ENCODE measurements at regions not wholly inside any gene's neighbourhood (a gene's known extent, or its start where the extent isn't known, plus 50 kb on each side); places are given as distances from the start of the nearest gene placed in this dataset.

GRCh38 chr2:159879051-159879604 is 81.1 kb upstream of the CD302 start:
- peaks cover 4% of the 10 kb centered on the region; the same call in 1 of the 2 replicates for H3K27me3 ChIP-seq (ENCODE audit: control insufficient read depth, insufficient read depth, low read length)
- dilution Hi-C loops (cut with HindIII; ENCODE audit: low sequenced_read_pairs, unreplicated experiment) = no loop called here
- H3K27ac ChIP-seq (ENCODE audit: insufficient read depth, low read length) = no peak overlapping the region
- no CpG with 5 or more reads among the region's 2 CpGs for WGBS, 2 experiments (ENCODE audit: extremely low coverage in 2 of 2, insufficient read length in 1 of 2)
- no peak overlapping the region for H2AFZ ChIP-seq (replicated peaks; ENCODE audit: low read length, poor library complexity)
- H3K36me3 ChIP-seq (ENCODE audit: control insufficient read depth, insufficient read depth, low read length) = no peaks in the 10 kb centered on the region
- DNase-seq = peak; percentile 70
- no peak overlapping the region for H2BK120ac ChIP-seq (ENCODE audit: low read depth, low read length)
- no peak overlapping the region for H3K9ac ChIP-seq (ENCODE audit: low read depth, low read length)
- H3K9me1 ChIP-seq (ENCODE audit: insufficient read depth, low read length) = no peaks in the 10 kb centered on the region
- peak; percentile 72 for ATAC-seq (ENCODE audit: low read depth)
- no peak overlapping the region for H3K14ac ChIP-seq (replicated peaks; ENCODE audit: low read depth, low read length)
- H2BK20ac ChIP-seq (ENCODE audit: low read depth, low read length) = no peak overlapping the region
- in situ Hi-C loops (cut with MboI; ENCODE audit: low sequenced_read_pairs) = no loop called here
- intact Hi-C loops (cut with micrococcal nuclease) = no loop called here
- no peak overlapping the region for H4K8ac ChIP-seq (ENCODE audit: low read depth in 2 of 2, low read length in 2 of 2)
- H2AK9ac ChIP-seq (replicated peaks; ENCODE audit: low read depth, low read length, poor library complexity) = no peak overlapping the region
- H3K79me1 ChIP-seq (ENCODE audit: low read depth in 1 of 2, low read length in 2 of 2) = no peaks in the 10 kb centered on the region
- no peak overlapping the region for H2BK15ac ChIP-seq (ENCODE audit: low read depth, low read length)
- no peak overlapping the region for H4K91ac ChIP-seq (ENCODE audit: insufficient read depth, low read depth, low read length)
- no peaks in the 10 kb centered on the region for H3K4me1 ChIP-seq (ENCODE audit: control insufficient read depth, insufficient read depth, low read length)
- H4K20me1 ChIP-seq (ENCODE audit: insufficient read depth, low read length) = no peaks in the 10 kb centered on the region
- H3K4me2 ChIP-seq (ENCODE audit: low read depth, low read length) = no peak overlapping the region
- no peak overlapping the region for H2AK5ac ChIP-seq (ENCODE audit: low read depth, low read length)
- no peaks in the 10 kb centered on the region for H3K9me3 ChIP-seq (ENCODE audit: control insufficient read depth, insufficient read depth, low read length)
- CTCF ChIA-PET = no interaction called here
- no peak for TF ChIP-seq NFE2L2 (IDR thresholded peaks at IDR 0.05; ENCODE audit: low read depth, low read length)
- no peak for TF ChIP-seq RAD21 (IDR thresholded peaks at IDR 0.05; ENCODE audit: low read length)
- TF ChIP-seq POLR2A (IDR thresholded peaks at IDR 0.05; ENCODE audit: low read depth, low read length) = no peak
- no peak for TF ChIP-seq MAZ (IDR thresholded peaks at IDR 0.05; ENCODE audit: borderline replicate concordance, low read depth, low read length)
- TF ChIP-seq FOS (IDR thresholded peaks at IDR 0.05; ENCODE audit: low read depth, low read length) = no peak
- TF ChIP-seq CTCF (conservative IDR thresholded peaks at IDR 0.05; ENCODE audit: low read depth, low read length) = no peak
- TF ChIP-seq MAFK (IDR thresholded peaks at IDR 0.05; ENCODE audit: low read depth, low read length) = no peak
- no peak for TF ChIP-seq BHLHE40 (IDR thresholded peaks at IDR 0.05; ENCODE audit: low read depth, low read length)
- no peak for TF ChIP-seq CEBPB (IDR thresholded peaks at IDR 0.05; ENCODE audit: low read depth, low read length)
- no peak overlapping the region for H2BK5ac ChIP-seq (ENCODE audit: low read depth, low read length, poor library complexity, severe bottlenecking)
- H3K23ac ChIP-seq (ENCODE audit: low read depth, low read length) = no peak overlapping the region
- no peak overlapping the region for H3K4me3 ChIP-seq (ENCODE audit: insufficient read depth, low read depth, low read length)
- no peak overlapping the region for H3K18ac ChIP-seq (ENCODE audit: low read depth, low read length)
- no peak overlapping the region for H4K5ac ChIP-seq (ENCODE audit: low read depth, low read length)
- POLR2A ChIA-PET (ENCODE audit: unreplicated experiment) = no interaction called here
- no TSS peak for BruUV-seq (replicated peaks)
- H3K4ac ChIP-seq (ENCODE audit: low read depth, low read length) = no peak overlapping the region
- no peak overlapping the region for H3K56ac ChIP-seq (ENCODE audit: extremely low read depth, insufficient read depth, low read length)

All from IMR-90 (cell line).